NCI-H146 treated with DMSO at 0.1 percent for 48 hours (cell line): ENCODE measurements at regions not wholly inside any gene's neighbourhood (a gene's known extent, or its start where the extent isn't known, plus 50 kb on each side); places are given as distances from the start of the nearest gene placed in this dataset.

ENCODE experiments used
- DNase-seq: peaks from one replicate; lab custom pipeline; 2025; ENCODE audit not compliant: unreplicated experiment; lab: John Stamatoyannopoulos, UW

DNA sequence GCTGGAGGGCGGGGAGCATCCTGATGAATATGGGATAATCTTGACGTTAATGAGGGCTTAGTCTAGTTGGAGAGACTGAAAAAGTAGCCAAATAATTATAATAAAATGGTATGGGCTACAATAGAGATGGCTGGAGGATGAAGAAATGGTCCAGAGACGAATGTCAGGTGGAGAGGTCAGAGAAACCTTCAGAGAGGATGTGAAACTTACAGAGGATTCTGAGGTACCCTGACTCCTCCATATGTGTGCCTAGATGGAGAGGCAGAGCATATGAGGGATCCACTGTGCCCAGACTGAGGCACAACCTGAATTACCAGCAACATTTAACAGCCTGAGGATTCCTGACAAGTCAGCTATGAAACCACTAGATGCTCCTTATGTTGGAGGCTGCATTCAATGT lies 417.0 kb downstream of the ATP23 start:
- DNase-seq = no peak

DNA sequence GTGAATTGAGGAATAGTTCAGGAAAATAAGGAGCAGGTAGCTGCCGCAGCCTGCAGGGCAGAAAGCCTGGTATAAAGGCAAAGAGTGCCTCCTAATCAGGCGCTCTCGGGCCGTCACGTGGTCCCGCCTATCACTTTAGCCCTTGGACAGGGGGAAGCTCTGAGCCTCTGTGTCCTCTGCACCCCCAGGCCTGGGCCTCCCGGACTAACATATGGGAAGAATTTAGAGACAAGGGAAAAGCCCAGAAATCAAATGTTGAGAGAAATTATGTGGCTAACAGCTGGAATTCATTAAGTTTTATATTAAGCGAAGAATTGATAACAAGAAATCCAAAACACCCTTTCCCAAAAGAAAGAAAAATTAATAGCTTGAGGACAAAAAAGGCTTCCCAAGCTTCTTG lies 417.7 kb downstream of the ATP23 start:
- DNase-seq = no peak

DNA sequence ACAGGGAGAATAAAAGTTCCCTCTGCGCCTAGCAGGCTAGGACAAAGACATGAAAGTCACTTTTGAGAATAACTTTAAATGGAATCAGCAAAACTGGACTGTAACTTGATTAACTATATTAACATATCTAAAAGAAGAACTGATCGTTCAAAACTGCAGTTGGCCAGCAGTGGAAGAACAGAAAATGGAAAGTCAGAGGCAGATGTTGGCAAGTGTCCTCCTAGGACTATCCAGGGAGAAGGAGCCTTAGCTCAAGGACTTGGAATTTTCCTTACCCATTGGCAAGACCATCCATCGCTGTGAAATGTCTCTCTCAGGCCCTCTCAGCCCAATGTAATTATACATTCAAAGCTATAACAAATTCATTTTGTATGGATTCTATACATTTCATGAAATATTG lies 419.7 kb downstream of the ATP23 start:
- DNase-seq = no peak

DNA sequence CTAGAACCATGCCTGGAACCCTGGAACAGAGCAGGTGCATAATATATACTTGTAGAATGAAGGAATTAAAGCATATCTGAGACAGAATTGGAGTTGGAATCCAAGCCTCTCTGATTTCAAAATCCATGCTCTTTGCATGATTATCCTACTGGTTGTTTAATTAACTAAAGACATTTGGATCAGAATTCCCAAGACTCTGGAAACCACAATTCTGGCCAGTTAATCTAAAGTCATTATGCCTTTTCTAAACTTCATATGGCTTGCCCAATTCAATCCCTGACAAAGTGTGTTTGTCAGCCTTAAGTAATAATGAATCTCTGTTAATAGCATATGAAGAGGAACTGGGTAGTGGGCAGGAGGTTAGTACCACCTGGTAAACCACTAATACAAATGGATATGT lies 422.6 kb downstream of the ATP23 start:
- DNase-seq = no peak

DNA sequence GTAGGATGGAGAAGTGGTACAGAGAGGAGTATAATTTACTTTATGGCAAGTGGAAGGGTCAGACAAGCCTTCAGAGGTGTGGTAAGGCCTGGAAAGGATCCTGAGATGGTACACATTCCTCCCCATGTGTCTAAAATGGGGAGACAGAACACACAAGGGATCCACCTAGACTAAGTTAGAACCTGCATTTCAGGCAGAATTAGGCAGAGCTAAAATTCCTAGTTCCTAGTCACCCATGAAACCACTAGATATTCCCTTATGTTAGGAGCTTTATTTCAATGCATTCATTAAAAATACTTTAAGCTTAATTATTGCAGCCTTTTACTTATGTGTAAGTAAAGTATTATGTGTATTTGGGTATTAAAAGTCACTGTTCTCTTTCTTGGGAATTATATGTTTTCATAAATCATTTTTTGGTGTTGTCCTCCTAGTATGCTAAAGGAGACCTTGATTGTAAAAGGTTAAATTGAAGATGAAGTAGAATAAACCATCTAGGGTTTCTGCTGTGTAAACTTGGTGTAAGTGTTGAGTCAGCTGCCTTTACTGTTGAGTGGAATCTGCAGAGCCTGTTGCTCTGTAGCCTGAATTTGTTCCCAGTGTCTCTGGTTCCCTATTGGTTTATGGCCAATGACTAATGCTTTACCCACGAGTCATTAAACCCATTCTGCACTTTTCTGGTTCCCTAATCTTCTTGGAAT lies 423.2 kb downstream of the ATP23 start:
- no peak for DNase-seq

DNA sequence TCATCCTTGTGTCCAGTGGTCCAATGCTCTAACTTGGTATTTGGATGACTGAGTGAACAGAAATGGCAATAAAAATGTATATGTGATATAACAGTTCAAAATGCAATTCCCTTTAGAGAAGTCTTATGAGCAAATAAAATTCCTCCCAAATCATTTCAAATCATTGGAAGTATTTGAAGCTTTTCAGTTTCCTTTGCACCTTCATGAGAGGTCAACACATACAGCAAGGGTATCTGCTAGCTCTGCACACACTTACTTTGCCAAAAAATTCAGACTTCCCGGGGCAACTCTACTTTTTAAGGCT lies 423.7 kb downstream of the ATP23 start:
- DNase-seq = no peak

DNA sequence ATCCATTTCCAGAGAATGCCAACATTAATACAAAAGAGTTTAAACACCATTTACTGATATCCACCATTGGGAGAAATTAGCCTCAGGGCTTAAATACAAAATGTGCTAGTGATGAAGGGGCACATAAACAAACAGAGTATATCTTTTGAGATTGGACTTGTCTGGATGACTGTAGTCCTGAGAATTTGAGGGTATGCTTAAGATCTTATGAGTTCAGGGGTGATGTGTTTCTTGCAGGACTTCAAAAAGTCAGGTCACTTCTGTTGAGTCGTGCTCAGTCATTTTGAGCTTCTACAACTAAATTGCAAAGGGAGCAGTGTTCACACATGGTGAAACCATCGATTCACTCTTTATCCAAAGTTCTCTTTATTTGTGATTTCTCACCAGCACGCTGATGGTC lies 425.7 kb downstream of the ATP23 start:
- peak; percentile 86 for DNase-seq

DNA sequence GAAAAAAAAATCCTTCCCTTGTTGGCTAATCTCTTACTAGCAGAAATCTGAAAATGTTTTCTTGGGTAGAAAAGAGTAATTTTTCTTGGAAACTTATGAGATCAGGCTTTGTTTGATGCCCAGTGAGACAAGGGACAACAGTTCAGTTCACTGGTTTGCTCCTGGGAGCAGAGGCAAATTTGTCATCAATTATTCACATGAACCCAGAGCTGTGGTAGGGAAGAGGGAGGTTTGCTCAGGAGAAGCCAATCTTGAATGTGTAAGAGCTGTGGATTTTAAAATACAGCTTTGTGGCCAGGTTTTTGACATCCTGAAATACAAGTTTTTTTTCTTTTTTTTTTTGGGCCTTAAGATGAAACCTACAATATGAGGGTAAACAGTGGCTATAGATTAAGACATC lies 426.6 kb downstream of the ATP23 start:
- peak; percentile 56 for DNase-seq

DNA sequence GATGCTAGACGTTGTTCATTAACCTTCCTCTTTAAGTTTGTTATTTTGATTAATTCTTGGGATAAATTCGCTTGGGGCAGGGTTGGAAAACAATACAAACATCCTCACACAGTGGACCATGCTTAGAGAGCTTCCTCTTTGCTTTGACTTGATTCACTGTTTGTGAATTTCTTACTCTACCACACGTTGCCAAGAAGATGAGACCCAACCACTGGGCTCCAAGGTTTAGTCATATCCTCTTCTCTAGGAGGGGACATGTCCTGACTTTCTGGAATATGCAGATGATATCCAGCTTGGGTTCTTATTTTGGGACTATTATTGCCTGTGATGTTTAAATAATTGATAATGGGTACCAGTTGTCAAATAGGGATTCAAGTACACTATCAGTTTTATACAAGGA lies 428.2 kb downstream of the ATP23 start:
- no peak for DNase-seq

DNA sequence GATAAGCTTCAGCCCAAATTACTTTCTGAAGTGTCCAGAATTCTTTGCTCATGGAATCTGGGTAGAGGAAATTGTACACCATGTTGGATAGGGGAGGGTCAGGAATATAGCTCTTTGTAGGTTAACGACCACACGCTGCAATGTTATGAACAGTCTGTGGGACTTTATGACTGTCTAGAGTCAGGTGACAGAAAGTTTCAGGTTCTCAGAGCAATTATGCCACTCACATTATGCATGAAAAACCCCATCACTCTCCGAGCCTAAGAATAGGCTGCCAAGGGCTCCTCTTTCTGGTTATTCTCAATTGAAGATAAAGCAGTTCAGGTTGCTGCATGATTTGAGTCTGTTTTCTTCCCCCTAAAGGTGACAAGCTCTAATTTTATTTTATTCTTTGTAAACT lies 430.9 kb downstream of the ATP23 start:
- no peak for DNase-seq

DNA sequence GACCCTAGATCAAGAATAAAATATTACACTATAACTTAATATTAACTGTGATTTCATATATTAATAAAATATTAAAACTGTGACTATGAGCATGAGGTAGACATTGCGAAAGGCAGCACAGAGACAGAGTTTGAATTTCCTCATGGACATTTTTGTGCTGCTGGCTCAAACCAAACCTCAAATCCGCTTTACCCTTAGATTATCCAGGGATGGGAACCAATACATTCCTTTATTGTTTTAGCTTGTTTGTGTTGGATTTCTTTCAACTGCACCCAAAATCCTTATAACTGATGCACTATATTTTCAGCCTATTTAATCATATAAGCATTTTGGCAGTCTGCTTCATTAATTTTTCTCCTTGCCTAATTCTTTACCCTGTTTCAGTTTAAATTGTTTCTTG lies 436.7 kb downstream of the ATP23 start:
- DNase-seq = no peak

DNA sequence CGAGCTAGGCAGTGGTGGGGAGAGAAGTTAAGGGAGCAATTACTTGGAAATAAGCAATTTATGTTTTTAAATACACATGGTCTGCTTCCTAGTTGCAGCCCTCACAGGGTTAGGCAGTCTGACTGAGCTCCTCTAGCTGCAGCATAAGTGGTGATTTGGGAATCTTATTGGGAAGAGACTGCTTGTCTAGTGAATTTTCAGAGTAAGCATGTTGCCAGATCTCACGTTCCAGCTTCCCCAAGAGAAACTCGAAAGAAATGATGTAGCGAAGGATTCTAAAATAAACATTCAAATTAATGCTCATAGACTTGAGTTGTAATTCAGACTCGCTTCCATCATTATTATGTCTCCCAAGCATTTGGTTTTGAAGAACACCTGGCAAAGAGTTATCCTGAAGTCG lies 440.2 kb downstream of the ATP23 start:
- no peak for DNase-seq

DNA sequence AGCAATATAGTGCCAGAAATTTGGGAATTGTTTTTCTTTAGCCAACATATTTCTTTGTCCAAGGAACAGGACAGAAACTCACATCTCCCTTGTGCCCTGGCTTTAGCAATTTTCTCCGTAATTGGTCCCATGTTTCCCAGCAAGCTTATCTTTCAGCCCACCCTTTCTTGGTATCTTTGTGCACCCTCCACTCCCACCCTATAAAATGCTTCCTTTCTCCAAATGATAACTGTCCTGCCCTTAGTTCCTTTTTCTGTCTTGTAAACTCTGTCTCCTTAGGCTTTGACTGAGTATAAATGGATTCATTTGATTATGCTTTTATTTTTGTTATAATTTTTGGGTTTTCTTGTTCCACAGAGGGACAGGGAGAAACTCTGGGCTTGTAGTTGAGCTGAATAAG lies 442.8 kb downstream of the ATP23 start:
- no peak for DNase-seq

DNA sequence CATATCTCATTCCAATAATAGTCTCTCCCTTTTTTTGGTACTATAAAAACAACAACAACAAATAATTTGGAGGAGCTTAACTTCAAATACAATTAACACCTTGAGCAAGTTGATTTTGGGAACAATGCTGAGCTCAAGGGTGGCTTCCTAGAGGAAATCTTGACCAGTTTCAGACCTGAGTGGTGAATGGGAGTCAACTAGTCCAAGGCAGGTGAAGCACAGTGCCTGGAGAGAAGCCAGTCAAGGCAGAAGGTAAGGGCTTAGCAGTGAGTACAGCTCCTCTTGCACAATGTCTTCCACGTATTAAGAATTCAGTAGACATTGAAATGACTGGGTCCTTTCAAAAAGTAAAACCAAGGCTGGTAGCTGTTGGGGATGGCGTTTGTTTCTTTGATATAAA lies 444.8 kb downstream of the ATP23 start:
- DNase-seq = no peak

DNA sequence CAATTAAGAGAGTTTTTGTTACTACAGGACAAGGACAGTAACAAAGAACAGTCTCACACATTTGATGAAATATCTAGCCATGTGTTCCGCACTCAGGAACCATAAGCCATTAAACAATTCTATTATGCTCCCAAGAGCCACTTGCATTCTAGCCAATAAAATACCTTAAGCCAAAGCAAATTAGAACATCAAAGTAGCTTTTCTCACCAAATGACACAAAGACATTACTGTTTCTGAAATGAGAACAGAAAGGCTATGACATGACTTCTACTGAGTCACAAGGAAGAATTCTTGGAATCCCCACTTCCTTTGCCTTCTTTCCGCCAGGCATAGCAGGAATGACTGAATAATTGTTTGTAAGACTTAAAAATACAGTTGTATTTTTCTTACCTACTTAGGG lies 445.8 kb downstream of the ATP23 start:
- DNase-seq = no peak

DNA sequence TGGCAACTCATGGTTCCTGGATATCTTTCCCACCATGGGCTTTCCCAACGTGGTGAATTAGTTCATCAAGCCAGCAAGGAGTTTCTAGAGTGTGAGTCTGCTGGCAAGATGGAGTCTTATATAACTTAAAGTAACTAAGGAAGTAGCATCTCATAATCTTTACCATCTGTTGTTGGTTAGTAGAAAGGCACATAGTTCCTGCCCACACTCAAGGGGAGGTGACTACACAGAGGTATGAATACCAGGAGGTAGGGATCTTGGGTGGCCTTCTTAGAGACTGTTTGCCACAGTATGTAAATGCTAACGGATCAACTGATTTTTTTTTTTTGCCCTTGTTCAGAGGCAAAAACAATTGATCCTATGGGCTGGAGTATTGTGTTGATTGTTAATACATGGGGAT lies 446.9 kb downstream of the ATP23 start:
- no peak for DNase-seq

DNA sequence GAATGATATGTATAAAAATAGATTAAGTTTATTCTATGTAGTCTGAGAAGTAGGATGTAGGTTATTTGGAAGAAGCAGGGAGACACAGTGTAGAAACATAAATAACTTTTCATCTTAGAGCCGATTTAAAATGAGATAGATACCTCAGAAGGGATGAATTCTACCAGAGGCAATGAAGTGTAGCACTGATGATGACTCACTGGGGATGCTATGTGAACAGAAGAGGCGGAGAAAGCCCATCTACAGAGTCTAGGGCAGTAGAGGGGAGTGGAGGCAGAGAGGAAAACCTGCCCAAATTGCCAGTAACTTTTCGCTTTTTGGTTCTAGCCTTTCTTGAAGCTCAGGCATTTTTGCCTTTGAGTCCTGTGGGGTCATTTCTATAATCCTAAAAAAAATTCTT lies 451.8 kb downstream of the ATP23 start:
- no peak for DNase-seq

DNA sequence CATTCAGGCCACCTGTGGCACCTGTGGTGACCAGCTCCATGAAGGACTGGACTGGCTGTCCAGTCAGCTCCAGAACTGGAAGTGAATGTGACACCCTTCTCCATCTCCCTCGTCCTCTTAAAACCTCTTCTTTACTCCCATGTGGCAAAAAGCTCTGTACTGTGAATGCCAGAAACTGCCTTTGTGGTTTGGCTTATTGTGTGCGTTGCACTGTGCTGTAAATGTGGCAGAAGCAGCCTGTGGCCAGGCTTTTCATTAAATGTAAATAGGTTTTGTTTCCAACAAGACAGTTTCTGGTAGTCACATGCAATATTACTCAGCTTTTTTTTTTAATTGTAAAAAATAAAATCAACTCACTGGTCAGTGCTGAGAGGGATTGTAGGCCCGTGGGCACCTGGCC lies 453.7 kb downstream of the ATP23 start:
- no peak for DNase-seq

DNA sequence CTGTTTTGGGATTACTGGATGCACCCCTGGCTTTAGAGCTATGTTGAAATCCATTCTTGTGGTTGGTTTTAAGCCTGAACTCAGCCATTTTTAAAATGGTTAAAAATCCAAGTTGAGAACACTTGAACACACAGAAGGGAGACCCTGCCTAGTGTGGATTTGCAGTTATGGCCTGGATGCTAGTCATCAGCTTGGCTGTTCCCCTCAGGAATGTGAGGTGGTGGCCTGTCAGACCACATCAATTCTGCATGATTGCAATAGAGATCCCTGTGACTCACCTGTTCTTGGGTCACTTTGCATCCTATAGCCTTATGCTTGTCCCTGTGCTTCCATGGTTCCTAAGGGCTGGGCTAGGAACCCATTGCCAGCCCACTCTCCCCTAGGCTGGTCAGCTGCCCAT lies 454.1 kb downstream of the ATP23 start:
- DNase-seq = no peak

DNA sequence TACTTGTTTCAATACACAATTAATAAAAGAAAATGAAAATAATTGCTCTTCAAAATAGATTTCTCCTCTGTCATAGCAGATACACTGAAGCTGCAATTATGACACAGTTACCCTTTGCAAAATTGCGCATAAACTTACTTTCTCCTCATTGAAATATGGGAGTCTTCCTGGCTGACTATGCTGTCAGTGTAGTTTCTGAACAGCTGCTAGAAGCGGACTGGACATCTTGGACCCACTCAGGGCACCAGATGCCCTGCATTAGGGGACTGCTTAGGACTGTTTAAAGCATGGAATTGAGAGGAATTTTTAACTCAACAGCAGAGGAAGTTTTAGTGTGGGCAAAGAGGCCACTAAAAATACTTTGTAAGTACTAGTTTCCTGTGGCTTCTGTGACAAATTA lies 454.9 kb downstream of the ATP23 start:
- DNase-seq = no peak

DNA sequence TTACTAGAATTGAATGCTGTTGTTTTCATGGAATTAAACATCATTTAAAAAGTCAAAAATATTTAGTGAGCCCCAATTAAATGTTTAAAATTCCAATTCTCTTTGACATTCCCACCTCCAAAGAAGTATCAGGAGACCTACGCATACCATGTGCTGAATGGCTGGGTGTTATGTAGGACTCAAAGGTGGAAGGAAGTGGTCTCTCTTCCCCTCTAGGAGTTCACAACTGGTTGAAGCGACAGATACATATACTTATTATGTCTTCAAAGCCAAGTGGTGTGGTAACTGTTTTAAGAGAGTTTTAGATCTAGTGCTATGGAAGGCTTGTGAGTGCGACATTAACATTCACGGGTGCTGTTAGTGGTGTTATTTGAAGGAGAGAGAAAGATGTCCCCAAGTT lies 464.0 kb downstream of the ATP23 start:
- no peak for DNase-seq

DNA sequence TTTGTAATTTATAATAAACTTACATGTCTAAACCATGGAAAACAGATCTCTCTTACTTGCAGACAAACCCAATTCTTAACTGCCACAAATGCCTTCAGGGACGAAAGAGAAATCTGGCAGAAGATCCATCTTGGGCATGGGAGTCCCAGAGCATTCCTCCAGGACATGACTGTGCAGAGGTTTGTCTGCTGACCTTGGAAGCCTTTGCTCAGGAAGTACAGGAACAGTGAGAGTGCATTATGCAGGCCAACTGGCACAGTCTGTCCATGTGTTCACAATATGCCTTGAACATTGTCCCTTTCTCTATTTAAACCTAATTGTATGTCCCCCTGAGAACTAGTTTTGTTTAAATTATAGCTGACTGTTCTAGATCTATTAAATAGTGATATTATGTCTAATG lies 467.1 kb downstream of the ATP23 start:
- no peak for DNase-seq

DNA sequence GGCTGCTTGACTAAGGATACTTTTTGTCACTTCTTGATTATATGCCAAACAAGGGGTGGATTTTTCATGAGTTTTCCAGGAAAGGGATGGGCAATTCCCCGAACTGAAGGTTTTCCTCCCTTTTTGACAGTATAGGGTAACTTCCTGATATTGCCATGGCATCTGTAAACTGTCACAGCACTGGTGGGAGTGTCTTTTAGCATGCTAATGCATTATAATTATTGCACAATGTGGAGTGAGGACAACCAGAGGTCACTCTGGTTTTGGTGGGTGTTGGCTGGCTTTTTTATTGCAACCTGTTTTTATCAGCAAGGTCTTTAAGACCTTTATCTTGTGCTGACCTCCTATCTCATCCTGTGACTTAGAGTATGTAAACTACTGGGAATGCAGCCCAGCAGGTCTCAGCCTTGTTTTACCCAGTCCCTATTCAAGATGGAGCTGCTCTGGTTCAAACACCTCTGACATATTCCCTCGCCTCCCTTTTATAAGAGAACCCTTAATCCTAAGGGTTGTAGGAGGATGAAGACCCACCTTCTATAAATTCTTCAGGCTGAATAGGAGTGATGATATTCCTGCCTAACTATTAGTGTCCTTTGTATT lies 471.2 kb downstream of the ATP23 start:
- no peak for DNase-seq
